Progenitor cell of endocrine pancreas (in vitro differentiated cells): ENCODE measurements at regions not wholly inside any gene's neighbourhood (a gene's known extent, or its start where the extent isn't known, plus 50 kb on each side); places are given as distances from the start of the nearest gene placed in this dataset.

Source experiments
- DNase-seq: peaks from one replicate; pipeline ENCODE4 v3.0.0; 2021; ENCODE audit warnings: low spot score; ENCODE audit not compliant: unreplicated experiment
- H3K27ac Mint-ChIP-seq: 2 replicates; pipeline ENCODE4 v1.8.0; 2021; ENCODE audit warnings: mild to moderate bottlenecking, moderate library complexity, mixed read lengths
- H3K27me3 Mint-ChIP-seq: 2 replicates; pipeline ENCODE4 v1.8.0; 2021; ENCODE audit warnings: mixed read lengths
- H3K36me3 Mint-ChIP-seq: 2 replicates; pipeline ENCODE4 v1.8.0; 2022; ENCODE audit warnings: mixed read lengths; ENCODE audit not compliant: insufficient read depth
- H3K4me1 Mint-ChIP-seq: 2 replicates; pipeline ENCODE4 v1.8.0; 2021; ENCODE audit warnings: low read depth, mixed read lengths
- H3K4me3 Mint-ChIP-seq: 2 replicates; pipeline ENCODE4 v1.8.0; 2021; ENCODE audit warnings: low read depth, mild to moderate bottlenecking, moderate library complexity, mixed read lengths
- H3K9me3 Mint-ChIP-seq: 2 replicates; pipeline ENCODE4 v1.8.0; 2021; ENCODE audit warnings: low read depth, mixed read lengths
- CTCF ChIP-seq: fragments of 200-600 bp; sonication (generic); IDR thresholded peaks from one replicate; pipeline ENCODE4 v1.5.0; 2021; ENCODE audit warnings: antibody characterized with exemption, mild to moderate bottlenecking; ENCODE audit not compliant: unreplicated experiment

GRCh38 chr1:118487091-118487490 lies 302.1 kb upstream of the SPAG17 start:
- no peaks in the 10 kb centered on the region for H3K9me3 Mint-ChIP-seq
- peaks cover 17% of the 10 kb centered on the region for H3K27me3 Mint-ChIP-seq
- peaks cover 19% of the 10 kb centered on the region for H3K4me1 Mint-ChIP-seq
- DNase-seq: no peak
- H3K36me3 Mint-ChIP-seq: no peaks in the 10 kb centered on the region
- no peak overlapping the region for H3K27ac Mint-ChIP-seq
- H3K4me3 Mint-ChIP-seq: no peak overlapping the region
- TF ChIP-seq CTCF: no peak

GRCh38 chr1:118486199-118486598 lies 301.2 kb upstream of the SPAG17 start:
- no peak overlapping the region for H3K4me3 Mint-ChIP-seq
- H3K4me1 Mint-ChIP-seq: peaks cover 19% of the 10 kb centered on the region
- H3K27ac Mint-ChIP-seq: no peak overlapping the region
- no peak for TF ChIP-seq CTCF
- DNase-seq: no peak
- peaks cover 17% of the 10 kb centered on the region for H3K27me3 Mint-ChIP-seq
- H3K9me3 Mint-ChIP-seq: no peaks in the 10 kb centered on the region
- H3K36me3 Mint-ChIP-seq: no peaks in the 10 kb centered on the region

DNA sequence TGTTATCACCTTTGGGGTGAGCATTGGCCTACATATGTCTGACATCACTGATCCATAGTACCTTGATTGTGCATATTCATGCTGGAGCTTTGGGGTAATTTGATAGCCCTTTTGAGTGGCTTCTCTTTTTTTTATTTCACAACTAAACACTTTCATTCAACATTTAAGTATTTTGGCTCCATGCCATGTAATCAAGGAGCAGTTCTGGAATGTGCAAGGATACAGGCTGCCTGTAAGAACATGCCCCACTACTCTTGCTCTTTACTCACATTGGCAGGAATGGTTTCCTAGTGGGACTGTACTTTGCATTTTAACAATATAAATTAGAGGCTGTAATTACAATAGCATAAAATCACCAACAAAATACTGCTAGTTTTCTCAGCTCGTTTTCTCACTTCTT lies 300.7 kb upstream of the SPAG17 start:
- H3K36me3 Mint-ChIP-seq: no peaks in the 10 kb centered on the region
- TF ChIP-seq CTCF: no peak
- H3K27ac Mint-ChIP-seq: no peak overlapping the region
- peaks cover 17% of the 10 kb centered on the region for H3K27me3 Mint-ChIP-seq
- no peak overlapping the region for H3K4me3 Mint-ChIP-seq
- H3K9me3 Mint-ChIP-seq: no peaks in the 10 kb centered on the region
- peaks cover 19% of the 10 kb centered on the region for H3K4me1 Mint-ChIP-seq
- DNase-seq: no peak

DNA sequence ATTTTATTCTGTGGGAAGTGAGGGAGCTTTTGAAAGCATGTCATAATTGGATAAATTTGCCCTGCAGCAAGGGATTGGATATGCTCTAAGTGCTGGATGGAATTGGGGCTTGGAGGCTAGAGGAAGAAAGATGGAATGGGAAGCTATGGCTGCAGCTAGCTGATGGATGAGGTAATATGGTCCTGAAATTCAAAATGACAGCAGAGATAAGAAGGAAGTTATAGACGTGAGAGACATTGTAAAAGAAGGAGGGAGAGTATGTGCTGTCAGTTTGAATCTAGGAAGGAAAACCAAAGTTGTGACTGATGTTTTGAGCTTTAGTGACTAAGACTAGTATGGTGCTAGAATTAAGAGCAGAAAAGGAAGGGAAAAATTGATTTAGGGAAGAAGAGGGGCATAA lies 299.9 kb upstream of the SPAG17 start:
- no peak for TF ChIP-seq CTCF
- peaks cover 15% of the 10 kb centered on the region for H3K27me3 Mint-ChIP-seq
- H3K4me3 Mint-ChIP-seq: no peak overlapping the region
- H3K27ac Mint-ChIP-seq: no peak overlapping the region
- DNase-seq: no peak
- H3K9me3 Mint-ChIP-seq: no peaks in the 10 kb centered on the region
- H3K36me3 Mint-ChIP-seq: no peaks in the 10 kb centered on the region
- peaks cover 19% of the 10 kb centered on the region for H3K4me1 Mint-ChIP-seq

DNA sequence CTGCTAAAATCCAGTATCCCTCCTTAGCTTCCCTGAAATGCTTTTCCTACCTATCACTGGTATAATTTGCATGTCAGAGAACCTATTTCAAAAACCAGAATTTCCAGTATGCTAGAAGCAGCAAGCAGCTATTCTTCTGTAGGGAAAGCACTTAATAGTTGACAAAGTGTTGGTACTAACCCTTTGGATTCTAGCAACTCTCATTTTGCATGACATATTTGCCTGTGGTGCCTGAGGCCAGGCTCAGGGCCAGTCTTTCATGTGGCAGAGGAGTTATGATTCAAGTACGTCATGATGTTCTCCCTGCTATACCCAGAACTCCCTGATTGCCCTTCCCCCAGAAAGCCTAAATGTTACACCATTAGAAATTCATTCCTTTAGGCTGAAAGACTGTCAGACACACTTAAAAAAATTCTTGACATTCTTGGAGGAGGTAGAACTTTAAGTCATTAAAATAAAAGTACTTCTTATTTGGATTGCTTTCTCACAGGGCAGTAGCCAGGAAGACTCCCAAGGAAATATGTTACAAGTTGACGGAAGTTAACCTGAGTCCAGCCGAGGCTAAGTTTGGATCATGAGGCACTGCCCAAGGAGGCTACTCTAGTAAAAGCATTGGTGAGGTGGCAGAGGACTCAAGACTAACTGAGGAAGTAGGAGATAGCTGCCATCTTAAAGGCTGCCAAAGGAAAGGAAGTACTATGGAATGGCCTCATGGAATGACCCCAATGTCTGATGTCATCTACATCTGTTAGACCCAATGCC lies 298.4 kb upstream of the SPAG17 start:
- no peak for TF ChIP-seq CTCF
- Mint-ChIP-seq H3K27me3 (peaks cover 9% of the 10 kb centered on the region), H3K4me3 (no peak overlapping the region), H3K36me3 (no peaks in the 10 kb centered on the region), H3K4me1 (peaks cover 21% of the 10 kb centered on the region), H3K9me3 (no peaks in the 10 kb centered on the region), H3K27ac (no peak overlapping the region)
- DNase-seq: no peak
